WTC11 (cell line): ENCODE measurements at regions not wholly inside any gene's neighbourhood (a gene's known extent, or its start where the extent isn't known, plus 50 kb on each side); places are given as distances from the start of the nearest gene placed in this dataset.

Experiments
- ATAC-seq: fragments of 200-7000 bp; cut with Tn5 transposase; 2 replicates; pipeline ENCODE4 v1.10.0; 2021; ENCODE audit warnings: mild to moderate bottlenecking, moderate library complexity
- CTCF ChIA-PET: fragments of 300-600 bp; sonication (Branson Sonifier 250); formaldehyde crosslinking; loops from one replicate; lab custom pipeline; 2021; ENCODE audit warnings: antibody characterized with exemption; lab: Charles Lee
- POLR2A ChIA-PET: fragments of 350-600 bp; sonication (Branson Sonifier 250); formaldehyde crosslinking; loops from one replicate; lab custom pipeline; 2021; ENCODE audit warnings: antibody characterized with exemption; lab: Charles Lee
- DNase-seq: peaks from one replicate; pipeline ENCODE4 v3.0.0; 2021; ENCODE audit warnings: low spot score
- H3K27ac Mint-ChIP-seq: 2 replicates; pipeline ENCODE4 v1.8.0; 2021; ENCODE audit warnings: mixed read lengths
- H3K27me3 Mint-ChIP-seq: 2 replicates; pipeline ENCODE4 v1.8.0; 2021; ENCODE audit warnings: low read depth, mild to moderate bottlenecking, moderate library complexity, mixed read lengths
- H3K36me3 Mint-ChIP-seq: 2 replicates; pipeline ENCODE4 v1.8.0; 2021; ENCODE audit warnings: mixed read lengths
- H3K4me1 Mint-ChIP-seq: 2 replicates; pipeline ENCODE4 v1.8.0; 2022; ENCODE audit warnings: mixed read lengths
- H3K4me3 Mint-ChIP-seq: 2 replicates; pipeline ENCODE4 v1.8.0; 2021; ENCODE audit warnings: mild to moderate bottlenecking, moderate library complexity, mixed read lengths
- H3K9me3 Mint-ChIP-seq: 2 replicates; pipeline ENCODE4 v1.8.0; 2021; ENCODE audit warnings: mixed read lengths
- ATF3 ChIP-seq: sonication (generic); formaldehyde crosslinking; conservative IDR thresholded peaks from 2 replicates; pipeline ENCODE4 v1.8.1; 2022; ENCODE audit warnings: mild to moderate bottlenecking, missing genetic modification reagents
- ATF6 ChIP-seq: sonication (generic); formaldehyde crosslinking; IDR thresholded peaks from 2 replicates; pipeline ENCODE4 v1.8.1; 2023; ENCODE audit warnings: mild to moderate bottlenecking, missing genetic modification reagents
- EMX1 ChIP-seq: fragments of 250-450 bp; sonication (Bioruptor Pico); IDR thresholded peaks from 2 replicates; pipeline ENCODE4 v1.8.0; 2021; ENCODE audit warnings: mild to moderate bottlenecking
- FOXP4 ChIP-seq: sonication (generic); formaldehyde crosslinking; IDR thresholded peaks from 2 replicates; pipeline ENCODE4 v1.8.0; 2022; ENCODE audit warnings: mild to moderate bottlenecking, missing genetic modification reagents
- GABPB1 ChIP-seq: sonication (generic); formaldehyde crosslinking; IDR thresholded peaks from 2 replicates; pipeline ENCODE4 v1.8.1; 2023; ENCODE audit warnings: mild to moderate bottlenecking, missing genetic modification reagents
- GRHL2 ChIP-seq: fragments of 250-450 bp; sonication (Bioruptor Pico); IDR thresholded peaks from 2 replicates; pipeline ENCODE4 v1.8.0; 2022; ENCODE audit warnings: mild to moderate bottlenecking, moderate library complexity; ENCODE audit not compliant: insufficient replicate concordance, severe bottlenecking
- GTF2I ChIP-seq: fragments of 250-450 bp; sonication (Bioruptor Pico); conservative IDR thresholded peaks from 2 replicates; pipeline ENCODE4 v1.4.0; 2021; ENCODE audit warnings: mild to moderate bottlenecking
- IRF2 ChIP-seq: sonication (generic); formaldehyde crosslinking; IDR thresholded peaks from 2 replicates; pipeline ENCODE4 v1.8.0; 2022; ENCODE audit warnings: low read depth, missing genetic modification reagents, borderline replicate concordance
- JUN ChIP-seq: sonication (generic); formaldehyde crosslinking; IDR thresholded peaks from 2 replicates; pipeline ENCODE4 v1.8.0; 2023; ENCODE audit warnings: mild to moderate bottlenecking, missing genetic modification reagents
- MLX ChIP-seq: sonication (generic); formaldehyde crosslinking; IDR thresholded peaks from 2 replicates; pipeline ENCODE4 v1.8.1; 2023; ENCODE audit warnings: mild to moderate bottlenecking, missing genetic modification reagents, moderate library complexity
- NFYB ChIP-seq: sonication (generic); formaldehyde crosslinking; conservative IDR thresholded peaks from 2 replicates; pipeline ENCODE4 v1.8.0; 2022; ENCODE audit warnings: low read depth, missing genetic modification reagents
- NR1H2 ChIP-seq: sonication (generic); formaldehyde crosslinking; IDR thresholded peaks from 2 replicates; pipeline ENCODE4 v1.9.0; 2021; ENCODE audit warnings: mild to moderate bottlenecking, moderate library complexity, missing genetic modification reagents
- OVOL2 ChIP-seq: fragments of 250-450 bp; sonication (Bioruptor Pico); IDR thresholded peaks from 2 replicates; pipeline ENCODE4 v1.9.0; 2021; ENCODE audit warnings: mild to moderate bottlenecking, borderline replicate concordance
- PRDM15 ChIP-seq: sonication (generic); formaldehyde crosslinking; IDR thresholded peaks from 2 replicates; pipeline ENCODE4 v1.8.0; 2022; ENCODE audit warnings: missing genetic modification reagents
- RELA ChIP-seq: sonication (generic); formaldehyde crosslinking; IDR thresholded peaks from 2 replicates; pipeline ENCODE4 v1.8.1; 2022; ENCODE audit warnings: missing genetic modification reagents, mild to moderate bottlenecking, borderline replicate concordance
- TCF7 ChIP-seq: sonication (generic); formaldehyde crosslinking; IDR thresholded peaks from 2 replicates; pipeline ENCODE4 v1.8.0; 2022; ENCODE audit warnings: mild to moderate bottlenecking, low read depth, missing genetic modification reagents, moderate library complexity
- ZBTB21 ChIP-seq: sonication (generic); formaldehyde crosslinking; IDR thresholded peaks from 2 replicates; pipeline ENCODE4 v1.8.1; 2023; ENCODE audit warnings: mild to moderate bottlenecking, missing genetic modification reagents, borderline replicate concordance
- ZNF219 ChIP-seq: sonication (generic); formaldehyde crosslinking; IDR thresholded peaks from 2 replicates; pipeline ENCODE4 v1.8.0; 2023; ENCODE audit warnings: missing genetic modification reagents, mild to moderate bottlenecking, borderline replicate concordance
- ZNF317 ChIP-seq: sonication (generic); formaldehyde crosslinking; IDR thresholded peaks from 2 replicates; pipeline ENCODE4 v1.8.1; 2023; ENCODE audit warnings: low read depth, mild to moderate bottlenecking, moderate library complexity, missing genetic modification reagents, borderline replicate concordance
- ZNF425 ChIP-seq: fragments of 250-450 bp; sonication (Bioruptor Pico); conservative IDR thresholded peaks from 2 replicates; pipeline ENCODE4 v1.9.0; 2021; ENCODE audit warnings: mild to moderate bottlenecking

GRCh38 chr6:150517175-150517574, 82.5 kb upstream of the PLEKHG1 start:
- POLR2A ChIA-PET, result no interaction called here
- CTCF ChIA-PET, result no interaction called here
- Mint-ChIP-seq H3K9me3 (peaks cover 6% of the 10 kb centered on the region), H3K27ac (no peak overlapping the region), H3K36me3 (no peaks in the 10 kb centered on the region), H3K4me1 (peaks cover 4% of the 10 kb centered on the region), H3K27me3 (no peaks in the 10 kb centered on the region; the same call in 1 of the 2 replicates), H3K4me3 (no peak overlapping the region)
- ATAC-seq (no peak), DNase-seq (no peak)
- TF ChIP-seq OVOL2 (CRISPR knock-in tag), result no peak
- TF ChIP-seq ZNF219 (CRISPR knock-in tag), result no peak
- no peak for TF ChIP-seq RELA (CRISPR knock-in tag)
- TF ChIP-seq MLX, result no peak
- no peak for TF ChIP-seq IRF2 (CRISPR knock-in tag)
- no peak for TF ChIP-seq EMX1 (CRISPR knock-in tag)
- no peak for TF ChIP-seq GRHL2 (CRISPR knock-in tag)
- TF ChIP-seq ZNF425 (CRISPR knock-in tag), result no peak
- TF ChIP-seq JUN, result no peak
- TF ChIP-seq NFYB (CRISPR knock-in tag), result no peak
- no peak for TF ChIP-seq NR1H2
- no peak for TF ChIP-seq ZNF317 (CRISPR knock-in tag)
- no peak for TF ChIP-seq TCF7 (CRISPR knock-in tag)
- TF ChIP-seq FOXP4 (CRISPR knock-in tag), result no peak
- no peak for TF ChIP-seq GABPB1 (CRISPR knock-in tag)
- TF ChIP-seq ATF3 (CRISPR knock-in tag), result no peak
- no peak for TF ChIP-seq ZBTB21 (CRISPR knock-in tag)
- TF ChIP-seq PRDM15, result no peak
- no peak for TF ChIP-seq GTF2I (CRISPR knock-in tag)
- no peak for TF ChIP-seq ATF6 (CRISPR knock-in tag)
